PC-9 (cell line): ENCODE measurements at regions not wholly inside any gene's neighbourhood (a gene's known extent, or its start where the extent isn't known, plus 50 kb on each side); places are given as distances from the start of the nearest gene placed in this dataset.

Experiments used
- EZH2 ChIP-seq: fragments of 200-600 bp; sonication (generic); IDR thresholded peaks from 2 replicates; pipeline ENCODE4 v1.8.0; 2017; ENCODE audit warnings: antibody characterized with exemption, low read depth
- TF ChIP-seq, protein P1 (sequence below): fragments of 200-600 bp; sonication (generic); conservative IDR thresholded peaks from 2 replicates; pipeline ENCODE4 v1.6.1; 2017; ENCODE audit warnings: mixed run types, antibody characterized with exemption, mild to moderate bottlenecking, moderate library complexity

DNA sequence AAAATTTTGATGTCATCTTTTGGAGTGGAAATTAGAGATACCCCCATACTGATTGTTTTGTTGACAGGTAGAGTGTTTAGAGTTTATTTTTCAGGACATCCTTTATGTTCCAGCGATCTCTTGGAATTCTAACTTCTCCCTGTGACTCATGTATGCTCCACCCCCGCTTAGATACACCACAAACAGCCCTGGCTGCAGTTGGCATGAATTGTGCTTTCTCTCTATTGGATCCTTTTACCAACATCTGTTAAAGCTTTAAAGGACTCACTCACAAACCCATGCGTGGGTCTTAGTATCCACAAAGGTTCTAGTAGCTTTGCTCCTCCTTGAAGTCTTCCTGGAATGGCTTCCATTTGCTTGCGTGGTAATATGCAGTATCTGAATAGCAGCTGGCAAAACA lies 409.5 kb upstream of the POU3F3 start:
- TF ChIP-seq, protein P1, sequence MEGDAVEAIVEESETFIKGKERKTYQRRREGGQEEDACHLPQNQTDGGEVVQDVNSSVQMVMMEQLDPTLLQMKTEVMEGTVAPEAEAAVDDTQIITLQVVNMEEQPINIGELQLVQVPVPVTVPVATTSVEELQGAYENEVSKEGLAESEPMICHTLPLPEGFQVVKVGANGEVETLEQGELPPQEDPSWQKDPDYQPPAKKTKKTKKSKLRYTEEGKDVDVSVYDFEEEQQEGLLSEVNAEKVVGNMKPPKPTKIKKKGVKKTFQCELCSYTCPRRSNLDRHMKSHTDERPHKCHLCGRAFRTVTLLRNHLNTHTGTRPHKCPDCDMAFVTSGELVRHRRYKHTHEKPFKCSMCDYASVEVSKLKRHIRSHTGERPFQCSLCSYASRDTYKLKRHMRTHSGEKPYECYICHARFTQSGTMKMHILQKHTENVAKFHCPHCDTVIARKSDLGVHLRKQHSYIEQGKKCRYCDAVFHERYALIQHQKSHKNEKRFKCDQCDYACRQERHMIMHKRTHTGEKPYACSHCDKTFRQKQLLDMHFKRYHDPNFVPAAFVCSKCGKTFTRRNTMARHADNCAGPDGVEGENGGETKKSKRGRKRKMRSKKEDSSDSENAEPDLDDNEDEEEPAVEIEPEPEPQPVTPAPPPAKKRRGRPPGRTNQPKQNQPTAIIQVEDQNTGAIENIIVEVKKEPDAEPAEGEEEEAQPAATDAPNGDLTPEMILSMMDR, result no peak
- no peak for TF ChIP-seq EZH2
